Esophagus (tissue), 2 donors: ENCODE measurements at regions not wholly inside any gene's neighbourhood (a gene's known extent, or its start where the extent isn't known, plus 50 kb on each side); places are given as distances from the start of the nearest gene placed in this dataset.

ENCODE experiments used
- H3K27ac ChIP-seq, 2 donors: one replicate each; pipeline ENCODE4 v1.5.1; 2013; ENCODE audit warnings: low read depth in 2 of 2, mild to moderate bottlenecking in 2 of 2, inconsistent platforms in 1 of 2, low read length in 1 of 2, moderate library complexity in 1 of 2
- H3K27me3 ChIP-seq, 2 donors: one replicate each; pipeline ENCODE4 v1.6.1; 2013; ENCODE audit warnings: low read length in 2 of 2, control low read depth in 1 of 2, mild to moderate bottlenecking in 1 of 2; ENCODE audit not compliant: insufficient read depth in 2 of 2, control insufficient read depth in 1 of 2
- H3K36me3 ChIP-seq, 2 donors: one replicate each; pipeline ENCODE4 v1.6.1; 2013; ENCODE audit warnings: low read length in 1 of 2; ENCODE audit not compliant: control insufficient read depth in 2 of 2, insufficient read depth in 2 of 2
- H3K4me1 ChIP-seq, 2 donors: one replicate each; pipeline ENCODE4 v1.6.1; 2013; ENCODE audit warnings: low read length in 1 of 2; ENCODE audit not compliant: control insufficient read depth in 2 of 2, insufficient read depth in 2 of 2
- H3K4me3 ChIP-seq, 2 donors: one replicate each; pipeline ENCODE4 v1.5.1; 2013; ENCODE audit warnings: low read length in 2 of 2, mild to moderate bottlenecking in 2 of 2, low read depth in 1 of 2, moderate library complexity in 1 of 2
- H3K9me3 ChIP-seq, 2 donors: one replicate each; pipeline ENCODE4 v1.6.1; 2013; ENCODE audit warnings: mild to moderate bottlenecking in 2 of 2, low read depth in 1 of 2, low read length in 1 of 2, moderate library complexity in 1 of 2; ENCODE audit not compliant: control insufficient read depth in 2 of 2, insufficient read depth in 1 of 2
- WGBS, 2 donors: extraction: QIAGEN DNeasy Blood & Tissue Kit; methylation state at CpG; one replicate each; pipeline ENCODE4 v1.1.7; 2013; 5-methylcytosine and 5-hydroxymethylcytosine counted together
- donor health status: healthy with polysubstance abuse.
- donor health status: Bipolar disorder and iron deficiency.

DNA sequence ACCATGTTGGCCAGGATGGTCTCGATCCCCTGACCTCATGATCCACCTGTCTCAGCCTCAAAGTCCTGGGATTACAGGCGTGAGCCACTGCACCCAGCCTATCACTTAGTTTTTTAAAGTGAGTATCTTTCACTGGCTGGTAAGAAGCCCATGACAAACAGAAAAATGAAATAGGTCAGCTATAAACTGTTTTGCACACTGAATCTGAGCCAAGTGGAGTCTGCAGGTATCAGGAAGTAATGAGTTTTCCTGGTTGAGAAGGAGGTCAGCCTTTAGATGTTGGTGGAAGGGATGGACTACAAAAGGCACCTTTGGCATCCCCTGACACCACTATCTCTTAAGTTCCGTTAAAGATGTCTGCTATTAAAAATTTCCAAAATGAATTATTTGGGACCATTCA is 345.1 kb downstream of the AASDHPPT start:
- 83% methylated on average over 3 of the region's 3 CpGs for WGBS, 2 donors
- no peaks in the 10 kb centered on the region for H3K9me3 ChIP-seq
- H3K27me3 ChIP-seq, result no peaks in the 10 kb centered on the region
- H3K36me3 ChIP-seq, result no peaks in the 10 kb centered on the region
- H3K27ac ChIP-seq, result no peak overlapping the region
- H3K4me1 ChIP-seq, result no peaks in the 10 kb centered on the region
- no peak overlapping the region for H3K4me3 ChIP-seq

- Histone ChIP-seq H3K4me3 (no peak overlapping the region), H3K27me3 (no peaks in the 10 kb centered on the region), H3K27ac (no peak overlapping the region), H3K9me3 (no peaks in the 10 kb centered on the region), H3K36me3 (no peaks in the 10 kb centered on the region), H3K4me1 (no peaks in the 10 kb centered on the region)
- 75 to 77% methylated on average over 3 of the region's 3 CpGs for WGBS, 2 donors
Observed at GRCh38 chr11:106424111-106424510, 346.6 kb downstream of the AASDHPPT start.

DNA sequence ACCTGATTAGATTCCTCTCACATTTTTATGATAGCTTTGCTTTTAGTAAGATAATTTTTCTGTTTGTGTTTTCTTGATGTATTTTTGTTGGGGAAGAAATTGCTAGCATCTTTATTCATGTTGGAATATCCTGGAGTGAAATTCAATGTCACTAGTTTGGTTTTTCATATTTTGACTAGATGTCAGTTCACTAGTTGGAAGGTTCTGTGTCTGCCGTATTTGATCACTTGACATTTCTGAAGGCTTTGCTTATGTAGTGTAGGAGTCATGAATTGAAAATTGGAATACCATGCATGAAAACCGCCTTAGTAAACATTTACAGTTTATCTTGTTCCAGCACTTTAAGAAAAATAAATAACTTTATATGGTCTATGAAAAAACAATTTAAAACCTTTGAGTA is 348.4 kb downstream of the AASDHPPT start:
- H3K4me3 ChIP-seq, result no peak overlapping the region
- H3K4me1 ChIP-seq, result no peaks in the 10 kb centered on the region
- H3K9me3 ChIP-seq, result no peaks in the 10 kb centered on the region
- no peaks in the 10 kb centered on the region for H3K36me3 ChIP-seq
- H3K27me3 ChIP-seq, result no peaks in the 10 kb centered on the region
- H3K27ac ChIP-seq, result no peak overlapping the region
- WGBS, 2 donors, result 67 to 76% methylated on average over 2 of the region's 2 CpGs

DNA sequence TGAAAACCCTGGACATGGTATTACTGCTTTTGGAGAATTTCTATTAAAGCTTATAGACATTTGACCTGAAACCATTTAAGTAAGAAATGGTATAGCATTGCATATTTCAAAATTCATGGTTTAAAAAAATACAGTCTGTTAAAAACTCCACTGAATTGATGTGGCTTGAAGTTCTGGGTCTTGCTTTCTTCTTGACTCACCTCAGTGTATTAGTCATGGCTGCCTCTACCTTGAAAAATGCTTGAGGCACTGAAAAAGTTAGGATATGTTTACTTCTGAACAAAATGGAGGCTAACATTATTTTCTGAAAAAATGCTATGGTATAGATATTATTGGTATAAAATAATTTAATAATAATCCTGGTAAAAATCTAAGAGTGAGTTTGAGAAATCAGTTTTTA is 349.2 kb downstream of the AASDHPPT start:
- H3K9me3 ChIP-seq, result no peaks in the 10 kb centered on the region
- H3K27me3 ChIP-seq, result no peaks in the 10 kb centered on the region
- H3K4me1 ChIP-seq, result no peaks in the 10 kb centered on the region
- H3K4me3 ChIP-seq, result no peak overlapping the region
- H3K27ac ChIP-seq, result no peak overlapping the region
- H3K36me3 ChIP-seq, result no peaks in the 10 kb centered on the region

DNA sequence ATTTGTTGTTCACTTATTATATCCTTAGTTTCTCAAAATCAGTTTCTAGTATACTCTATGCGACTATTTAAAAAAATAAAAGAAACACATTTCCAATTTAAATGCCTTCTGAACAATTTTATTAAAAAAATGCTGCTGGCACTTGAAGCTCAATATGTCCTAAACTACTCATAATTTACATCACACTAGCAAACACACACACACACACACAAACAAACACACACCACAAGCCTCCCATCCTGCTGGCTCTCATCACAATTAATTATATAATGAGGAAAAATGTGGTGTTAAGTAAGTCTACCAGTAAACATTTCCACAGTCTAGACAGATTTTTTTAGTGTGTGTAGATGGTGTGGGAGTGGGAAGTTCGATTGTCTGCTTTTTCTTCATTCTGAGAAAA is 350.3 kb downstream of the AASDHPPT start:
- Histone ChIP-seq H3K27me3 (no peaks in the 10 kb centered on the region), H3K27ac (no peak overlapping the region), H3K36me3 (no peaks in the 10 kb centered on the region), H3K4me3 (no peak overlapping the region), H3K4me1 (no peaks in the 10 kb centered on the region), H3K9me3 (no peaks in the 10 kb centered on the region)
- 72 to 78% methylated on average over 2 of the region's 2 CpGs for WGBS, 2 donors

GRCh38 chr11:106442032-106442431 is 364.6 kb downstream of the AASDHPPT start:
- WGBS, 2 donors, result 67 to 69% methylated on average over 1 of the region's 1 CpG
- H3K9me3 ChIP-seq, result no peaks in the 10 kb centered on the region
- H3K4me3 ChIP-seq, result no peak overlapping the region
- no peaks in the 10 kb centered on the region for H3K36me3 ChIP-seq
- no peaks in the 10 kb centered on the region for H3K4me1 ChIP-seq
- no peak overlapping the region for H3K27ac ChIP-seq
- no peaks in the 10 kb centered on the region for H3K27me3 ChIP-seq

DNA sequence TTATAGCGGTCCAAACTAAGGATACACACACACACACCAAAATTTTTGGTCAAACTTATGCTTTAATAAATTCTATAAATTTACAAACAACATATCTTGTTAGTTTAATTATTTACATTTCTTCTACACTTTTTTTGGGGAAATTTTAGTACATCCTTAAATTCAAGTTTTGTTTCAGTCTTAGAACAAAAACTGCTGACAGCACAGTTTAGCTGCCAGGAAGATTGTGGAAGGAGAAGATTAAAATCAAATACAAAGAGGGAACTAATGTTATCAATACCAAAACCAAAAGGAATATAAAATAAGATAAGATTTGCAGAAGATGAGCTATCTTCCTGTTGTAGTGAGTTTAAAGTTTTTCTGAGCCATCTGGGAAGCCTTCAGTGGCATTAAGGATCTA is 368.8 kb downstream of the AASDHPPT start:
- Histone ChIP-seq H3K9me3 (no peaks in the 10 kb centered on the region), H3K36me3 (no peaks in the 10 kb centered on the region), H3K4me3 (no peak overlapping the region), H3K27me3 (no peaks in the 10 kb centered on the region), H3K4me1 (no peaks in the 10 kb centered on the region), H3K27ac (no peak overlapping the region)
- WGBS, 2 donors, result 94% methylated on average over 1 of the region's 1 CpG

DNA sequence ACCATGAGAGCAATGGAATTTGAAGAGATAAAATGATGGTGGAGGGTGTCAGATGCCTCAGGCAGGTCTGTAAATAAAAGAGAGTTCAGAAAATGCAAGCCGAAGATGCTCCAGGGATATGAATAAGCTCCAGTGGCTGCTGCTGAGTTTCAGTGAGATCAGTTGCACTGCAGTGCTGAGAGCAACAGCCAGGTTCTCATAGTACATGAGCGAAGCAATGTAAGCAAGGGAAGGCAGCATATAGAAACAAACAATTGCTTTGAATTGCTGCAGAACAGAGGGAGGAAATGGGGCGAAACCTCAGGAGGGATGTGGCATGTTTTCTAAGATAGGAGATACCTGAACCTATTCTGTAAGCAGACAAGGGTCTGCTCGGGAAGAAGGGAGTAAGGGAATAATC is 369.5 kb downstream of the AASDHPPT start:
- no peak overlapping the region for H3K27ac ChIP-seq
- no peaks in the 10 kb centered on the region for H3K36me3 ChIP-seq
- H3K4me1 ChIP-seq, result no peaks in the 10 kb centered on the region
- 43 to 53% methylated on average over 4 of the region's 4 CpGs for WGBS, 2 donors
- H3K4me3 ChIP-seq, result no peak overlapping the region
- no peaks in the 10 kb centered on the region for H3K9me3 ChIP-seq
- no peaks in the 10 kb centered on the region for H3K27me3 ChIP-seq

DNA sequence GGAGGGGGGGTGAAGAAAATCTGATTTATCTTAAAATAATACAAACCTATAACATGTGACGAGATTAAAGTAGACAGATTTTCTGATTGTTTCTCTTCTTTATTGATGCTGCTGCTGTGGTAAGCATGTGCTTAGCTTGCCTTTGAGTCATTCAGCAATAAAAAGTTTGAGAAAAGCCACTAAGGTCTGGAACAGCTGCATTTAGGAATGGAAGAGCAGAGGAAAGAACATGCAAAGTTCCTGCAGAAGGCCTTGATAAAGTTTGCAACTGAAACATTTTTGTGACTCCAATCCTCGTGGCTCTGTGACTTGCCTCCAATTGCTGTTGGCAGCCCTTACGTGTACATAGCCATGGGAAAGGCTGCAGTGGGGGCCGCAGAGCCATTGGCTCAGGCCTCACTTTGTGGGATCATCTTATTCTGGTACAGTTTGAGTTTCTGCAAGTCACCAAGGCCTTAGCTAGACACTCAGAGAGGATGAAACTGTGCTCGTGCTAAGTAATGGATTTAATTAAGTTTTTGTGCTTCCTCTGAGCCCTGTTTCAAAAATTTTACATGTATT is 370.2 kb downstream of the AASDHPPT start:
- H3K4me1 ChIP-seq, result no peaks in the 10 kb centered on the region
- H3K9me3 ChIP-seq, result no peaks in the 10 kb centered on the region
- 64 to 73% methylated on average over 5 of the region's 5 CpGs for WGBS, 2 donors
- H3K27me3 ChIP-seq, result no peaks in the 10 kb centered on the region
- no peaks in the 10 kb centered on the region for H3K36me3 ChIP-seq
- H3K4me3 ChIP-seq, result no peak overlapping the region
- H3K27ac ChIP-seq, result no peak overlapping the region

DNA sequence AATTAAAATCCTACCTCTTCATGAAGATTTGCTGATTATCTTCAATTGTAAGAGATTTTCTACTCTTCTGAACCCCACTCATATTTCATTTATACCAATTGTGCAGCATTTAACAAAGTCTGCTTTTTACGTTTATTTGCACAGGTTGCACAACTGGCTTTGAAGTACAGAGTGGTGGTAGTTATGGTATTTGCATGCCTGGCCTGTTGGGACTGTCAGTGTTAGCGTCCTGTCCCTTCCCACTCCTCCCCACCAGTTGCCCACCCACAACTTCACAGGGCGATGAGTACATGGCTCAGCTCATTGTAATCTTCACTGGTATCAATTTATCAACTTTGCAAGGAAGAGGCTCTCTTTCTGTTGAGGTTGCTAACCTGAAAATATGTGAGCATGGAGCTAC is 372.3 kb downstream of the AASDHPPT start:
- H3K9me3 ChIP-seq, result no peaks in the 10 kb centered on the region
- no peaks in the 10 kb centered on the region for H3K4me1 ChIP-seq
- H3K27ac ChIP-seq, result no peak overlapping the region
- no peak overlapping the region for H3K4me3 ChIP-seq
- no peaks in the 10 kb centered on the region for H3K27me3 ChIP-seq
- WGBS, 2 donors, result 74 to 80% methylated on average over 3 of the region's 3 CpGs
- H3K36me3 ChIP-seq, result no peaks in the 10 kb centered on the region
